ENCODE measurements at regions not wholly inside any gene's neighbourhood (a gene's known extent, or its start where the extent isn't known, plus 50 kb on each side); places are given as distances from the start of the nearest gene placed in this dataset.

- DNase-seq (ENCODE audit: low spot score): no peak
- WGBS: 33% methylated on average over 3 of the region's 3 CpGs
These were observed 224.8 kb downstream of the TFAP2A start for GRCh38 chr6:10190042-10190441.

DNA sequence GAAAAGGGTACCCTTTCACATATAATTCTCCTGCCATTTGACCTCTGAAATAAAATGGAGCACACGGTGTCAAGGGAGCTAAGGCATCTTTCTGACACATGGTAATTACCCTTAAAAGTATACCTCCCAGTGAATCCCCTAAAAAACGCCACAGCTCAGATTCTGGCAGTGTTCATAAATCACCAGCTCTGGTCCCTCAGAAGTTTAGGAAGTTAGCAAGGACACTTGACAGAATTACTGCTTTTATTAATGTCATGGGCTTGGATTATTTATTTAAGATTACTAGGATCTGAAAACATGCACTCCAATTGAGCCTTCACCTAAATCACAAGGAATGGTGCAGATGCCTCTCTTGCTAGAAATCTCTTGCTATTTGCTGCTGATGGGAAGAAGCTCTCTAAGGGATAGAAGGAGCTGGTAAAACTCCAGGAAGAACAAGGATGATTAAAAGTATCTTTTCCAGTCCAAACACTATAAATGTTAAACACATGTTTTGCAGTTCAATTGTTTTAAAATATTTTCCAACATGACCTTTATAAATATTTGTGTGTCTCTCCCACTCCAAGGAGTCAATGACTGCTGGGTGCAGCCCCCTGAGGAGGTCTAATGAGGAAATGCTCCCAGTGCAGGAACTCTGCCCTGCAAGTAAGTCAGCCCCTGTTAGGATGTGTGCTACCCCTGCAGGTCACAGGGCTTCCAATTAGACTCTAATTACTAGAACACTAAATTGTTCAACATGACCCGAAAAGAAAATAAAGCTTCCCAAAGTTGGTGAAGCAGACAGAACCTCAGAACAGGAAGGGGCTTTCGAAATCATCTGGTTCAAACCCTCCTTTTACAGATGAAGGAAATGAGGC is 230.3 kb downstream of the TFAP2A start:
- no peak for DNase-seq (ENCODE audit: low spot score)
- Histone ChIP-seq H3K4me1 (ENCODE audit: control insufficient read depth in 4 of 4, insufficient read depth in 4 of 4, low read length in 3 of 4) (peaks cover 0 to 5% (median 2%) of the 10 kb centered on the region in 4 donors), H3K9me3 (ENCODE audit: control insufficient read depth in 4 of 4, low read length in 3 of 4) (no peaks in the 10 kb centered on the region), H3K27me3 (ENCODE audit: control insufficient read depth in 4 of 4, insufficient read depth in 4 of 4, low read length in 3 of 4) (peaks cover 0 to 4% (median 0%) of the 10 kb centered on the region in 4 donors), H3K9ac (ENCODE audit: low read depth in 1 of 2, low read length in 2 of 2) (no peak overlapping the region), H3K27ac (ENCODE audit: low read depth in 1 of 2, low read length in 2 of 2) (no peak overlapping the region), H3K4me3 (ENCODE audit: low read depth in 1 of 3, low read length in 3 of 3) (no peak overlapping the region), H3K36me3 (ENCODE audit: control insufficient read depth in 4 of 4, insufficient read depth in 3 of 4, low read depth in 1 of 4, low read length in 3 of 4) (no peaks in the 10 kb centered on the region)
- WGBS: 47% methylated on average over 4 of the region's 4 CpGs
- TF ChIP-seq RAD21 (IDR thresholded peaks at IDR 0.05) (no peak), NR2F2 (IDR thresholded peaks at IDR 0.05) (no peak), ATF3 (IDR thresholded peaks at IDR 0.05) (no peak), GABPA (IDR thresholded peaks at IDR 0.05 in 1 of 2, conservative IDR thresholded peaks at IDR 0.05 in 1 of 2) (no peak), HNF4G (IDR thresholded peaks at IDR 0.05) (no peak), SP1 (IDR thresholded peaks at IDR 0.05) (no peak), RXRA (IDR thresholded peaks at IDR 0.05) (peak in 1 of 2 donors; percentile 62)

More at GRCh38 chr6:10190042-10190441, 224.8 kb downstream of the TFAP2A start:
- H3K4me1 ChIP-seq (ENCODE audit: control insufficient read depth in 4 of 4, insufficient read depth in 4 of 4, low read length in 3 of 4): no peaks in the 10 kb centered on the region
- H3K4me3 ChIP-seq (ENCODE audit: low read depth in 1 of 3, low read length in 3 of 3): no peak overlapping the region
- TF ChIP-seq, protein P1, sequence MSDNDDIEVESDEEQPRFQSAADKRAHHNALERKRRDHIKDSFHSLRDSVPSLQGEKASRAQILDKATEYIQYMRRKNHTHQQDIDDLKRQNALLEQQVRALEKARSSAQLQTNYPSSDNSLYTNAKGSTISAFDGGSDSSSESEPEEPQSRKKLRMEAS (IDR thresholded peaks at IDR 0.05): no peak
- TF ChIP-seq YY1 (IDR thresholded peaks at IDR 0.05): no peak
- TF ChIP-seq, protein P2, sequence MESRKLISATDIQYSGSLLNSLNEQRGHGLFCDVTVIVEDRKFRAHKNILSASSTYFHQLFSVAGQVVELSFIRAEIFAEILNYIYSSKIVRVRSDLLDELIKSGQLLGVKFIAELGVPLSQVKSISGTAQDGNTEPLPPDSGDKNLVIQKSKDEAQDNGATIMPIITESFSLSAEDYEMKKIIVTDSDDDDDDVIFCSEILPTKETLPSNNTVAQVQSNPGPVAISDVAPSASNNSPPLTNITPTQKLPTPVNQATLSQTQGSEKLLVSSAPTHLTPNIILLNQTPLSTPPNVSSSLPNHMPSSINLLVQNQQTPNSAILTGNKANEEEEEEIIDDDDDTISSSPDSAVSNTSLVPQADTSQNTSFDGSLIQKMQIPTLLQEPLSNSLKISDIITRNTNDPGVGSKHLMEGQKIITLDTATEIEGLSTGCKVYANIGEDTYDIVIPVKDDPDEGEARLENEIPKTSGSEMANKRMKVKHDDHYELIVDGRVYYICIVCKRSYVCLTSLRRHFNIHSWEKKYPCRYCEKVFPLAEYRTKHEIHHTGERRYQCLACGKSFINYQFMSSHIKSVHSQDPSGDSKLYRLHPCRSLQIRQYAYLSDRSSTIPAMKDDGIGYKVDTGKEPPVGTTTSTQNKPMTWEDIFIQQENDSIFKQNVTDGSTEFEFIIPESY (IDR thresholded peaks at IDR 0.05): no peak
- TF ChIP-seq SP1 (IDR thresholded peaks at IDR 0.05): no peak
- TF ChIP-seq EGR1 (IDR thresholded peaks at IDR 0.05; ENCODE audit: low read depth in 2 of 2): no peak
- no peak for TF ChIP-seq TAF1 (conservative IDR thresholded peaks at IDR 0.05)
- no peak for TF ChIP-seq REST (IDR thresholded peaks at IDR 0.05)
- TF ChIP-seq NR2F2 (IDR thresholded peaks at IDR 0.05): no peak
- no peak for TF ChIP-seq RAD21 (IDR thresholded peaks at IDR 0.05)
- TF ChIP-seq HNF4A (conservative IDR thresholded peaks at IDR 0.05): no peak
- no peak for TF ChIP-seq GABPA (IDR thresholded peaks at IDR 0.05 in 1 of 2, conservative IDR thresholded peaks at IDR 0.05 in 1 of 2)
- TF ChIP-seq JUND (IDR thresholded peaks at IDR 0.05): no peak
- H3K36me3 ChIP-seq (ENCODE audit: control insufficient read depth in 4 of 4, insufficient read depth in 3 of 4, low read depth in 1 of 4, low read length in 3 of 4): no peaks in the 10 kb centered on the region
- no peak overlapping the region for H3K9ac ChIP-seq (ENCODE audit: low read depth in 1 of 2, low read length in 2 of 2)
- peaks cover 0 to 9% (median 0%) of the 10 kb centered on the region in 4 donors for H3K27me3 ChIP-seq (ENCODE audit: control insufficient read depth in 4 of 4, insufficient read depth in 4 of 4, low read length in 3 of 4)
- H3K9me3 ChIP-seq (ENCODE audit: control insufficient read depth in 4 of 4, low read length in 3 of 4): peaks cover 0 to 2% (median 0%) of the 10 kb centered on the region in 4 donors
- H3K27ac ChIP-seq (ENCODE audit: low read depth in 1 of 2, low read length in 2 of 2): no peak overlapping the region

Data from liver (tissue), 7 donors.